ENCODE measurements at regions not wholly inside any gene's neighbourhood (a gene's known extent, or its start where the extent isn't known, plus 50 kb on each side); places are given as distances from the start of the nearest gene placed in this dataset.

DNA sequence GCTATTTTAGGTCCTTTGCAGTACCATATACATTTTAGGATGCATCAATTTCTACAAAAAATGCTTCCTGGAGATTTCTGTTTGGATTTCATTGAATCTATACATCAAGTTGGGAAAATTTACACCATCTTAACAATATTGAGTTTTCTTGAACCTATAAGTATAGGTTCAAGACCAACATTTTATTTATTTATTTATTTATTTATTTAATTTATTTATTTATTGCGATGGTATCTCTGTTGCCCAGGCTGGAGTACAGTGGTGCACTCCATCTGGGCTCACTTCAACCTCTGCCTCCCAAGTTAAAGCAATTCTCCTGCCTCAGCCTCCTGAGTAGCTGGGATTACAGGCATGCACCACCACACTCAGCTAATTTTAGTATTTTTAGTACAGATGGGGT, 125.0 kb upstream of the HS3ST2 start:
- no peaks in the 10 kb centered on the region for H3K79me2 ChIP-seq (ENCODE audit: insufficient read depth, low read length)
- WGBS (ENCODE audit: insufficient coverage): no CpG with 5 or more reads among the region's 1 CpG
- H3K36me3 ChIP-seq (replicated peaks in 1 of 2; ENCODE audit: control insufficient read depth in 1 of 2, insufficient read depth in 2 of 2, low read length in 2 of 2): no peaks in the 10 kb centered on the region
- no peaks in the 10 kb centered on the region for H4K20me1 ChIP-seq (ENCODE audit: insufficient read depth, low read length)
- Mint-ChIP-seq H3K27me3 (ENCODE audit: low read depth in 3 of 3) (peaks cover 4 to 10% (median 5%) of the 10 kb centered on the region in 3 donors), H3K4me1 (peaks cover 4% of the 10 kb centered on the region), H3K36me3 (no peaks in the 10 kb centered on the region), H3K27ac (no peak overlapping the region), H3K9me3 (peaks cover 0 to 6% (median 2%) of the 10 kb centered on the region in 7 donors), H3K4me3 (no peak overlapping the region)
- peaks cover 0 to 16% of the 10 kb centered on the region in 2 donors for H3K27me3 ChIP-seq (ENCODE audit: control insufficient read depth in 2 of 2, insufficient read depth in 2 of 2, low read length in 2 of 2)
- intact Hi-C loops (cut with micrococcal nuclease): no loop called here
- H3K4me3 ChIP-seq (replicated peaks in 1 of 3; ENCODE audit: low read depth in 2 of 3, low read length in 3 of 3): no peak overlapping the region
- no peaks in the 10 kb centered on the region for H3K4me1 ChIP-seq (ENCODE audit: control insufficient read depth in 1 of 2, insufficient read depth in 2 of 2, low read length in 2 of 2)
- no peak overlapping the region for H2AFZ ChIP-seq (ENCODE audit: insufficient read depth, low read depth, low read length, poor library complexity, severe bottlenecking)
- no peak for DNase-seq
- H3K9ac ChIP-seq (ENCODE audit: insufficient read depth, low read length, poor library complexity, severe bottlenecking): no peak overlapping the region
- TF ChIP-seq, protein P1, sequence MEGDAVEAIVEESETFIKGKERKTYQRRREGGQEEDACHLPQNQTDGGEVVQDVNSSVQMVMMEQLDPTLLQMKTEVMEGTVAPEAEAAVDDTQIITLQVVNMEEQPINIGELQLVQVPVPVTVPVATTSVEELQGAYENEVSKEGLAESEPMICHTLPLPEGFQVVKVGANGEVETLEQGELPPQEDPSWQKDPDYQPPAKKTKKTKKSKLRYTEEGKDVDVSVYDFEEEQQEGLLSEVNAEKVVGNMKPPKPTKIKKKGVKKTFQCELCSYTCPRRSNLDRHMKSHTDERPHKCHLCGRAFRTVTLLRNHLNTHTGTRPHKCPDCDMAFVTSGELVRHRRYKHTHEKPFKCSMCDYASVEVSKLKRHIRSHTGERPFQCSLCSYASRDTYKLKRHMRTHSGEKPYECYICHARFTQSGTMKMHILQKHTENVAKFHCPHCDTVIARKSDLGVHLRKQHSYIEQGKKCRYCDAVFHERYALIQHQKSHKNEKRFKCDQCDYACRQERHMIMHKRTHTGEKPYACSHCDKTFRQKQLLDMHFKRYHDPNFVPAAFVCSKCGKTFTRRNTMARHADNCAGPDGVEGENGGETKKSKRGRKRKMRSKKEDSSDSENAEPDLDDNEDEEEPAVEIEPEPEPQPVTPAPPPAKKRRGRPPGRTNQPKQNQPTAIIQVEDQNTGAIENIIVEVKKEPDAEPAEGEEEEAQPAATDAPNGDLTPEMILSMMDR (IDR thresholded peaks at IDR 0.05): no peak
- H3K27ac ChIP-seq (ENCODE audit: low read depth in 1 of 2, low read length in 2 of 2): no peak overlapping the region
- H3K4me2 ChIP-seq (replicated peaks; ENCODE audit: extremely low read depth, low read length, poor library complexity, severe bottlenecking): no peak overlapping the region
- no peaks in the 10 kb centered on the region for H3K9me3 ChIP-seq (replicated peaks in 1 of 2; ENCODE audit: control insufficient read depth in 1 of 2, insufficient read depth in 1 of 2, low read length in 2 of 2)

DNA sequence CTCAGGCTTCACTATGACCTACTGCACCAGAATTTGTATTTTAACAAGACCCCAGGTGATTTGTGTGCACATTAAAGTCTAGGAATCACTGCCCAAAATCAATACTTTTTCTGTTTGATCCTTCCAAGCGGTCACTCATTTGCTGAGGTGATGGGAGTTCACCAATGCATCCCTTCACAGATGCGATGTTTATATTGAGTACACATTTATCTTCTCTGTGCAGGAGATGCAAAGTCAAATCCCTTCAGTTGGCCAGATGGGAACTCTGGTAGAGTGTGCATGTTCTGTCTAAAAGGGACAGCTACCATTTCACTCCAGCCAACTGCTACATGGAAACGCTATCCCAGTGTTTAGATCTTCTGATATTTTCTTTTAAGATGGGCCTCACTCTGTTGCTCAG, 122.6 kb upstream of the HS3ST2 start:
- Histone ChIP-seq H3K27ac (ENCODE audit: low read depth in 1 of 2, low read length in 2 of 2) (no peak overlapping the region), H4K20me1 (ENCODE audit: insufficient read depth, low read length) (no peaks in the 10 kb centered on the region), H3K79me2 (ENCODE audit: insufficient read depth, low read length) (no peaks in the 10 kb centered on the region), H3K9ac (ENCODE audit: insufficient read depth, low read length, poor library complexity, severe bottlenecking) (no peak overlapping the region), H3K4me1 (ENCODE audit: control insufficient read depth in 1 of 2, insufficient read depth in 2 of 2, low read length in 2 of 2) (no peaks in the 10 kb centered on the region), H2AFZ (ENCODE audit: insufficient read depth, low read depth, low read length, poor library complexity, severe bottlenecking) (no peak overlapping the region), H3K9me3 (replicated peaks in 1 of 2; ENCODE audit: control insufficient read depth in 1 of 2, insufficient read depth in 1 of 2, low read length in 2 of 2) (no peaks in the 10 kb centered on the region), H3K36me3 (replicated peaks in 1 of 2; ENCODE audit: control insufficient read depth in 1 of 2, insufficient read depth in 2 of 2, low read length in 2 of 2) (no peaks in the 10 kb centered on the region), H3K4me2 (replicated peaks; ENCODE audit: extremely low read depth, low read length, poor library complexity, severe bottlenecking) (no peak overlapping the region), H3K4me3 (replicated peaks in 1 of 3; ENCODE audit: low read depth in 2 of 3, low read length in 3 of 3) (no peak overlapping the region), H3K27me3 (ENCODE audit: control insufficient read depth in 2 of 2, insufficient read depth in 2 of 2, low read length in 2 of 2) (peaks cover 3 to 24% of the 10 kb centered on the region in 2 donors)
- intact Hi-C loops (cut with micrococcal nuclease): no loop called here
- no peak for DNase-seq
- peaks cover 0 to 4% (median 2%) of the 10 kb centered on the region in 3 donors for H3K27me3 Mint-ChIP-seq (ENCODE audit: low read depth in 3 of 3)
- no peak overlapping the region for H3K4me3 Mint-ChIP-seq
- WGBS (ENCODE audit: insufficient coverage): 100% methylated on average over 3 of the region's 3 CpGs
- no peaks in the 10 kb centered on the region for H3K4me1 Mint-ChIP-seq
- H3K9me3 Mint-ChIP-seq: peaks cover 0 to 5% (median 2%) of the 10 kb centered on the region in 7 donors
- no peak overlapping the region for H3K27ac Mint-ChIP-seq
- TF ChIP-seq, protein P1 (IDR thresholded peaks at IDR 0.05): no peak
- no peaks in the 10 kb centered on the region for H3K36me3 Mint-ChIP-seq

All from CD14-positive monocyte (primary cell).